NCI-H1417 treated with DMSO at 0.1 percent for 48 hours (cell line): ENCODE measurements at regions not wholly inside any gene's neighbourhood (a gene's known extent, or its start where the extent isn't known, plus 50 kb on each side); places are given as distances from the start of the nearest gene placed in this dataset.
"Not testable (repeated sequence)": the region's sequence is repeated elsewhere in the genome, so short reads cannot be mapped to it uniquely, and the experiment has no call there.

Source experiments
- DNase-seq: peaks from one replicate; lab custom pipeline; 2025; lab: John Stamatoyannopoulos, UW

GRCh38 chr7:108815815-108816214, 246.1 kb downstream of the DNAJB9 start:
- no peak for DNase-seq

- DNase-seq = no peak
These were observed 249.1 kb downstream of the DNAJB9 start for GRCh38 chr7:108818742-108819141.

- DNase-seq = no peak
These were observed 255.3 kb downstream of the DNAJB9 start for GRCh38 chr7:108824840-108825580.

- DNase-seq = no peak
These were observed 255.9 kb downstream of the DNAJB9 start for GRCh38 chr7:108825581-108825909.

GRCh38 chr7:108836256-108836655, 266.6 kb downstream of the DNAJB9 start:
- DNase-seq = no peak

GRCh38 chr7:108838198-108838597, 268.5 kb downstream of the DNAJB9 start:
- no peak for DNase-seq

GRCh38 chr7:108839076-108839475, 269.4 kb downstream of the DNAJB9 start:
- no peak for DNase-seq

GRCh38 chr7:108845951-108846350, 276.3 kb downstream of the DNAJB9 start:
- DNase-seq = no peak

- DNase-seq = no peak
These were observed 276.8 kb downstream of the DNAJB9 start for GRCh38 chr7:108846471-108846870.

GRCh38 chr7:108848486-108848885, 278.8 kb downstream of the DNAJB9 start:
- DNase-seq = no peak

GRCh38 chr7:108860615-108861014, 290.9 kb downstream of the DNAJB9 start:
- no peak for DNase-seq

- no peak for DNase-seq
These were observed 291.4 kb downstream of the DNAJB9 start for GRCh38 chr7:108861071-108861470.

GRCh38 chr7:108863227-108863848, 293.7 kb downstream of the DNAJB9 start:
- no peak for DNase-seq

- DNase-seq = no peak
These were observed 299.4 kb downstream of the DNAJB9 start for GRCh38 chr7:108869070-108869469.

GRCh38 chr7:108875139-108875538, 305.5 kb downstream of the DNAJB9 start:
- DNase-seq = no peak

GRCh38 chr7:108890862-108891261, 321.2 kb downstream of the DNAJB9 start:
- no peak for DNase-seq

GRCh38 chr7:108908456-108908855, 338.8 kb downstream of the DNAJB9 start:
- no peak for DNase-seq

GRCh38 chr7:108911016-108911415, 341.3 kb downstream of the DNAJB9 start:
- no peak for DNase-seq

- DNase-seq = no peak
These were observed 350.8 kb downstream of the DNAJB9 start for GRCh38 chr7:108920490-108920889.

- not testable (repeated sequence) for DNase-seq
These were observed 373.4 kb downstream of the DNAJB9 start for GRCh38 chr7:108943048-108943447.

GRCh38 chr7:108947526-108947925, 377.9 kb downstream of the DNAJB9 start:
- no peak for DNase-seq

- no peak for DNase-seq
These were observed 402.3 kb downstream of the DNAJB9 start for GRCh38 chr7:108972004-108972403.

GRCh38 chr7:108973075-108973474, 403.4 kb downstream of the DNAJB9 start:
- peak; percentile 2 for DNase-seq

GRCh38 chr7:108974641-108975040, 405.0 kb downstream of the DNAJB9 start:
- no peak for DNase-seq
